ENCODE measurements at regions not wholly inside any gene's neighbourhood (a gene's known extent, or its start where the extent isn't known, plus 50 kb on each side); places are given as distances from the start of the nearest gene placed in this dataset.
"Not testable (repeated sequence)": the region's sequence is repeated elsewhere in the genome, so short reads cannot be mapped to it uniquely, and the experiment has no call there.

DNA sequence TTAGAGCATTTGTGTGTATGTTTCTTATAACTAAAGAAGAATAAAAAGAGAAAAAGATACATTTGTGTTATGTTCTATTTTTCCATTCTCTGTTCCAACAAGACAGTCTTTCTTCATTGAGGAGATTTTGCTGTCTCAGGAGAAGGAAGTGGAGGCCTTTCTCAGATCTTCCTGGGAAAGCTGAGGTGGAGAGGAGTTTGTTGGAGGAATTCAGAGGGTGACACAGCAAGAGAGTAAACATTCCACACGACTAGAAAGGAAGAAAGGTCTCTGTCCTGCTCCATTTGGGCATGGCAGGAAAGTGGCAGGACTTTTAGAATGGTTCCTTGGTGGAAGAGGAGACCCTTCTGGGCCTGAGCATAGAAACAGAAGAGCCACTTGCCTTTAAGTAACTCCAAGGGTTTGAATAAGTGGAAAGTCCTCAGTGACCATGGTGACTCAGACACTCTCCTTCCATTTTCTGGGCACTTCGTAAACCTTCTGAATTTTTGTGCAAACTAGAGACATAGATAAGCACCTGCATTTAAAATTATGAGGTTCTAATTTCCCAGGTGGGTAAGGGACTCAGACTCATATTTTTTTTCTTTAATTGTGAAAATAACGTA lies 52.3 kb upstream of the COL5A2 start:
- DNase-seq = no peak

DNA sequence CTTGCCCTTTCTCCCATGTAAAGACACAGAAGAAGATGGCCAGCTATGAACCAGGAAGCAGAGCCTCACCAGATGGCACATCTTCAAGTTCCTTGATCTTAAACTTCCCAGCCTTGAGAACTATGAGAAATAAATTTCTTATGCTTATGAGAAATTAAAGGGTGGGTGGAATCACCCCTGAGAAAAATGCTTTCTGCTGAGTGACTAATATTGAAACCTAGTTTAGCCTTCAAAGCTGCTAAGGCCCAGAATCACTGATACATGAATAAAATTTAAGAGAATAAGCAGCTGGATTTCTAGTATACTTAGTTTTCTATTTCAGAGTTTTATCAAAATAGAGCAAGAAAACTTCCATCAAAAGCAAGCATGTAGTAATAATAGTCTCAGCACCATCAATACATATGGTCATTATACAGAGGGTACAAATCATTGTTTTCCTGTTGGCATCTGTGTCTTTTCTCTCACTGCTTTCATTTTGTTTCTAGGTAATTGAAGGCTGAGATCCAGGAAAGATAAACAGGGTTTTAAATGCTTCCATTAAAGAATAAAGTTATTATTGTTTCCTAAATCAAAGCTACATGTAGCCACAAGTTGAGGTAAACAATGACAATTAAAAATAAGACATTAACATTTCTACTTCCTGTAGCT lies 53.3 kb upstream of the COL5A2 start:
- no peak for DNase-seq

DNA sequence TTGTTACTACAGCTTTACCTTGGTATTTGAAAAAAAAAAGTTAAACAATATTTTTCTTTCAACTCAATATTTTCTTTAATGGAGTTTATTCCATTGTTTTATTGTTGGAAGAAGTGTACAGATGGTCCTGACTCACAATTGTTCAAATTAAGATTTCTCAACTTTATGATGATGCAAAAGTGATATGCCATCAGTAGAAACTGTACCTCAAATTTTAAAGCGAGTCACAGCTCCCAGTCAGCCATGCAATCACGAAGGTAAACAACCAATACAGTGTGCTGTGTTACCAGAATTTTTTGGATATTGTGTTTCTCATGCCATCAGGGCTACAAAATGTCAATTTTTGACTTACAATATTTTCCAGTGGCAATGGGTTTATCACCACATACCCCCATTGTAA lies 54.0 kb upstream of the COL5A2 start:
- DNase-seq = no peak

DNA sequence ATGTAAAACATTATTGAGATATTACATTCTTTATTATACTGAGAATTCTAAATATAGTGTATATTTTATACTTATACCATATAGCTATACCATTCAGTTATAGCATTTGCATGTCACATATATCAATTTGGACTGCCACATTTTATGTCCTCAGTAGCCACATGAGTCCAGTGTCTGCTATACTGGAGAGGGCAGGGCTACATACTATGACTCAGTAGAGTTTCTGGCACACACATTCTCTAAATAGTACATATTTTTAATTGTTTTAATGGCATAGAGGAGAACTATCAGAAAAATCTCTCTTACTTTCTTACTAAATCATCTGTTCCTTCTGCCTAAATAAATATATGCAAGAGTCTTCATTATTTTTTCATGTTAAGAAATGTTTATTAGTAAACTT lies 55.4 kb upstream of the COL5A2 start:
- DNase-seq = no peak

DNA sequence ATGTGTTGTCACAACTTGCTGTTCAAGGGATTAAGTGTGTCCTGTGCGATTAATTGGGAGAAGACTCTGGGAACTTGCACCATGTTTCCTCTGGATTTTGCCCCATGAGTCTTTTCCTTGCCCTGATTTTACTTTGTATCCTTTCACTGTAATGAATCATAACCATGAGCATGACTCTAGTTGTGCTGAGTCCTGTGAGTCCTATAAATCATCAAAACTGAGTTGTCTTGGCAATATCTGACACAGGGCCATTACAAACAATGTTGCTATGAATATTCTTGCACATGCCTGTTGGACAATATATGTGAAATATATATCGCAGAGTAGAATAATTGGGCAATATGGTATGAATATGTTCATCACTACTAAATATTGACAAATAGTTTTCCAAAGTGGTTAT lies 56.5 kb upstream of the COL5A2 start:
- DNase-seq = no peak

DNA sequence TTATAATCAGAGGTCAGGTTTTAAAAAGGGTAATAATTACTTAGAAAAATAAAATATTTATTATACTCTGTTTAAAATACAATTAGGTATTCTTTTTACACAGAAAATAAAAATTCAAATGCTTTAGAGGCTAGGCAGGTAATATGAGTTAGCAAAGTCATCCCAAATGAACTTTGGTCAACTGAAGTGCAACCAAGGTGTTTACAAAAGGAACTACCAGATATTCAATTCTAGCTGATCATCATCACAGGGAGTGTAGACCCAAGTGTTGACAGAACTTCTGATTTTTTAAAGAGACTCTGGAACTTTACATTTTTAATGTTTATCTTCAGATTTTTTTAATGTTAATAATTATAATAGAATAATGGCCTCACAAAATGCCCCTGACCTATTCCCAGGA lies 59.3 kb upstream of the COL5A2 start:
- DNase-seq = no peak

DNA sequence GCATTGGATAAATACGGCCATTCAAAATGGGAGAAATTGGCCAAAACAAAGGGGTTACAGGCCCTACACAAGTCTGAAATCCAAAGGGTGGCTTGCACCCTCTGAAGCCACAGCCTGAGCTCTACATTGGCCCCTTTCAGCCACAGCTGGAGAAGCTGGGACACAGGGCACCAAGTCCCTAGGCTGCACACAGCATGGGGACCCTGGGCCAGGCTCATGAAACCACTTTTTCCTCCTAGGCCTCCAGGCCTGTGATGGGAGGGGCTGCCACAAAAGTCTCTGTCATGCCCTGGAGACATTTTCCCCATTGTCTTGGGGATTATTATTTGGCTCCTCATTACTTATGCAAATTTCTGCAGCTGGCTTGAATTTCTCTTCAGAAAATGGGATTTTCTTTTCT lies 64.3 kb upstream of the COL5A2 start:
- not testable (repeated sequence) for DNase-seq

DNA sequence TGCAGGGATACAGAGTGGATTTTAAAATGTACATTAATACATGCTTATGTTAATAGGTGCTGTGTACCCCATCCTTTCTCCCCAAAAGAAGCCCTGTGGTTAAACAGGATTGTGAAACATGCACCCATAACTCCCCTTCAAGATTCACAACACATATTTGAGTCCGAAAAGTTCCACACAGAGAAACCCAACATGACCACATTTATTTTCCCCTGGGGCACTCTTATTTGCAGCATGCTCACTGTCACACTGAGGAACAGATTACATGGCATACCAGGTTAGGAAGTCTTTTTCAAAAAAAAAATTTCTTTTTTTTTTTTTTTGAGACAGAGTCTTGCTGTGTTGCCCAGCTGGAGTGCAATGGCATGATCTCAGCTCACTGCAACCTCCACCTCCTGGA lies 67.7 kb upstream of the COL5A2 start:
- DNase-seq = no peak

DNA sequence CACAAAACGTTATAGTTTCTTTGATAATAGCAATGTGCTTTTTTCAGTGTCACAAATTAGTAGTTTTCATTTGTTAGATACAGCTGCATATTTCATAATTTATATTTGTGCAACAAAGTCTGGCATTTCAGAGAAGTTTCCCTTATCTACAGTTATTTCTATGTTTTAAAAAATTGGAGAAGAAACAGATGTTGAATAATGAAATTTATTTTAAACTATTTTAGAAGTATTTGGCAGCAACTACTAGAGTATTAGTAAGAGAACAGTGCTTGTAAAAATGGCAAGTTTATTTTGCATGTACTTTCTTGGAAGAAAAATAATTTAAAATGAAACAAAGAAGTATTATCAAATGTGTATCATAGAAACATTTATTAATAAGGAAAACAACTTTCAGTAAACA lies 68.6 kb upstream of the COL5A2 start:
- no peak for DNase-seq

DNA sequence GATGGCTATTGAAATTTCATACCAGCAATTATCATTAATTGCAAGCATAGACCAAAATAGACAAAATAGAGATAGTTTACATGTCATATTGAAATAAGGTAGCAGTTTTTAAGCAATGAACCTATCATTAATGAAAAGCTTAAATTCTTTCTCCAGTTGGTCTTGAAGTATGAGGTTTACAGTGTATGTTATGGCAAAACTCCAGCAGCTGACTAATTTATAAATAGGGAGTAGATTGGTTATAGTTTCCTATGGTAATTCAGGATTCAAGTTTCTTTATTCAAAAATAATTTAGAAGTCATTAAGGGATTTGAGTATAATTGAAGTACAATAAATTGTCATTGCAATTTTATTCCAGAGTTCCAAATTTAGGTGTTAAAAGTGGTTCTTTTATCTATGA lies 69.6 kb upstream of the COL5A2 start:
- DNase-seq = no peak

DNA sequence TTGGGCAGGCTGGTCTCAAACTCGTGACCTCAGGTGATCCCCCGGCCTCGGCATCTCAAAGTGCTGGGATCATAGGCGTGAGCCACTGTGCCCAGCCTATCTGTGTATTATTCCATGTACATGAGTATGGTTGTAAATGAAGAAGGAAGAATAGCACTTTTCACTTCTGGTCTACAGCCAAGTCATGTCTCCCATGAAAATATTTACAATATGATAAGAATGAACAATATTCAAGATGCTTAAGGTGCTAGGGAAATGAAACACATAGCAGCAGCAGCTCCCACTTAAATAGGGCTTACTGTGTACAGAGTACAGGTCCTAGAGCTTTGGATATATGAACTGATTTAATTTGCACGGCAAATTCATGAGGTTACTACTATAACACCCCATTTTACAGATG lies 70.3 kb upstream of the COL5A2 start:
- no peak for DNase-seq

DNA sequence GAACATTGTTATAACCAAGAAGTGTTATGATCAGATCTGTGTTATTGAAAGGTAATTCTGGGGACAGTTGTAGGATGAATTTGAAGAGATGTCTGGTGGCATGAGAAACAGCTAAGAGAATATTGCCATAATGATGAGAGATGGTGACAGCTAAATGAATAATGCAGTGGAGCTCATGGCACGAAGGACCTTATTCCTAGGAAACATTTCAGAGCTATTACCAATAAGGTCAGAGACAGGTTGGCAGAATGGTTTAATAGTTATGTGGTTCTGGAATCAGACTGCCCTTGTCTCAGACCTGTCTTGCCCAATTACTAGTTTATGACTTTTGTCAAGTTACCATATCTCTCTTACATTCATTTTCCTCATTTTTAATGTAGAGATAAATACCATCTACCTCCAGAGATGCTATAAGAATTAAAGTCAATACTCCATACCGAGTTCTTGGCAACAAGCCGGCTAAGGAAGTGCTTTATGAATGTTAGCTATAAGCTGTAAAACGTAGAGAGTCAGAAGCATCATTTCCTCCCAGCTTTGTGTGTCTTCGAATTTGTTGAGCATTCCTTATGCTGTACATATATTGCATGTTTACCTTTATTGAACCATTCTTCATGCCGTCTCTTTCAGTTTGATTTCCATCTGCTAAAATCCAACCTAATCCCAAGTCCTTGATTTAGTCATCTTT lies 73.6 kb upstream of the COL5A2 start:
- DNase-seq = no peak

DNA sequence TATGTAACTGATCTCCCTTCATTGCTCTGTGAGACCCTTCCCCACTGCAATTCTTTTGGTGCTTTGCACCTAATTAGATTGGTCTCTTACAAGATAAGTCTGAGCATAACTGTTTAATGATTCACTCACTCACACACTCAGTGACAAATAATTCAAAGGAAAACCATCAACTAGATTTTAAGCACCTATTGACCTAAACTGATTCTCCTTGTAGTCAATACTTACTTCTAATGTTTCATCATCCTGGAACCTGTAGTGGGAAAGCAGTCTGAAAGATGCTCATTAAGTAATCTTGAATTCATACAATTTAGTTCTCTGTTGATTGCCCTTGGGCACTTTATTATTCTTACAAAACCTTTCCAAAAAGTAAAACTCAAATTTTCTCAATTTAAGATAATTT lies 74.3 kb upstream of the COL5A2 start:
- DNase-seq = no peak

DNA sequence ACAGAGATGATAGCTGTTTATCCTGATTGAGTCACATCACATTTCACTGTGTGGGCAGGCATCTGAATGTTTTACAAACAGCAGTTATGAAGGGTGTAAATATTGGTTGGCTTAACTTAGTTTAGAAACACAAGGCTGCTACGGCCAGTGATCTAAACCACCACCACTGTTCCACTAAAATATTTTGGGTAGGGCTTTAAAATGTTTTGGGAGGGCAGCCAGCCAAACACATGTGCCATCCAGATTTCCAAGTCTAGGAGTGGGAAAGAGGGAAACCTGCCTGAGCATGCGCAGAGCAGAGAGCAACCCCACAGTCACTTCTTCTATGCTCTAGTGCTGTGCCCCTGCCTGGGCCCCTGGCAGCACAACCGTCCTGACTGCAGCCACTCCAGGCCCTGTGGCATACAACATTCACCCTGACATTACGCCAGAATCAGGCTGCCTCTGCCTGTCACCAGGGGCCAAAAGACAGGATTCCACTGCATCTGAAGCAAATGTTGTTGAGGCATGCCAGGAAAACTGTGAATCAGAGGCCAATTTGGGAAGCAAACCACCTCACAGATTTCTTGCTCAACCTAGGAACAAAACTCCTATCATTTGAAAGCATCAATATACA lies 74.8 kb upstream of the COL5A2 start:
- DNase-seq = no peak

DNA sequence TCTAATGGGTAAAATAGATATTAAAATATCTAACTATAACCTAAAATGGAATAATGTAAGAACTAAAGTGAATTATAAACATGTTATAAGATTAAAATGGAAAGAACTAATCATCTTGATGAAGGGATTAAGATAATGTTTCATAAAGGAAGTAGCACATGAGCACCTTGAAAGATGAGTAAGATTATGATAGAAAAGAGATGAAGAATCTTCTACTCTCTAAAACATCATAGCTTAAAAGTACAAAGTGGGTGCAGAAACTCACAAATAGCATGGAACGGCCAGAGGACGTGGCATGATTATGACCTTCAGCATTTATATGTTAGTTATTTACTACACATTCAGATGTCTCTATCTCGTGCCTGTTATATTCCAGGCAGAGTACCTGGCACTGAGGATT lies 76.2 kb upstream of the COL5A2 start:
- no peak for DNase-seq

DNA sequence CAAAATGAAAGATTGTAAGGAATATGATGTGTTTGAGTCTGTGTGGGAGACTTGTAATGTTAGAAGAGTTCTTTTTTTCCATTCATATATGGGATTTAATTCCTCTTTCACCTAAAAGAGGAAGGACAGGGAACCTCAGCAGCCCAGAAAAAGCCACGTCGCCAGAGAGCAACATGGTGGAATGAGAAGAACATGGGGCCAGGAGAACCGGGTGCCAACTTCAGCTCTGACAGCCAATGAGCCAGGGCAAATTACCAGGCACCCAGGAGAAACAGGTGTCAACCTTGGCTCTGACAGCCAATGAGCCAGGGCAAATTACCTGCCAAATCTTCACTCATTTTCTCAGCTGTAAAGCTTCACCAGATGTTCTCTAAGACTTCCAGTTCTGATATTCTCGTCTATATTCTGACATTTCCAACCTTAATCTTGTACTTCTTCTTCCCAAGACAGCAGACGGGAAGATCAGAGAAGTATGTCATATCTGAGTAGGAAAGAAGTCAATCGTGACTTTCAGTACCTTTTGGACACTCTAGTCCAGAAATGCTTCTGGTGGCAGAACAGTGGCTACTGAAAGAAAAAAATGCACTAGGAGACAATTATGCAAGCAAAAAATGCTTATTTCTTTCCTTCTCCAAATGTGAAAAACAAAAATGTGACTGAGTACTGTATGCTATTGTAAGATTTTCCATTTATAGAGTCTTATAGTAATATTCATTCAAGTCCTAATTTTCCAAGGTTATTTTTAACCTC lies 79.2 kb upstream of the COL5A2 start:
- no peak for DNase-seq

DNA sequence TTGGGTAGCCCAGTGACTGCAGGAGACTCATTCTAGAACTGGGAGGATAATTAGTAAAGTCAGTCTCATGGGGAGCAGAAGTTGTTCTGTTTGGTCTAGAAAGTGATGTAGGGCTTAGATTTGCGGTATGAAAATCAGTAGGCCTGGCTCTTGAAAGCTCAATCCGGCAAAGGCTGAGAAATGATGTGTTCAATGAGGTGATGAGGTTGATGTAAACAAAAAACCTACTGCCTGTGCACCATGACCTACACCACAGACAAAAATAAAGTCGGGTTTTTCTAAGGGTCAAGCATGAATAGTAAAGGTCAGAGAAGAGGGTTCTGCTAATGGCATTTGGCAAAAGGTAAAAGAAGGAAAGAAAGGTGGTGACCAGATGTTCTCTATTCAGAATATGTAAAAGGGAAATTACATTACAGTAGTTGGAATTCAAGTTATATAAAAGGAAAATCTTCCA lies 80.8 kb upstream of the COL5A2 start:
- DNase-seq = no peak

DNA sequence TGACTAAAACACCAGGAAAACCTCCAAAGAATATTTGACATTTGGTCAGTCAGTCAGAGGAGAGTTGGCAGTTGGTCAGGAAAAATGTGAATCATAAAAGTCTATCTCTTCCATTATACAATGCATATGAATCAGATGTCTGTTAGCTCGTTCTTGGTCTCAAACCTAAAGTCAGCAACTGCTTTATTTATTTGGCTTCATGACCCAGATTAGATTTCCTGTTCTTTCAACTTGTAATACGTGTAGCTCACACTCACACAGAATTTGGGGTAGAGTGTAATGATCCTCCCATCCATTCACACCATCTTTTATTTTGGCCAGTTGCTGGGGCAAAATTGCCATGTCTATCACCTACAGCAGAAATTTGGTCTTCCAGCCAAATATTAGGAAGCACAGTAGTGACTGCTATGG lies 81.9 kb upstream of the COL5A2 start:
- DNase-seq = no peak

DNA sequence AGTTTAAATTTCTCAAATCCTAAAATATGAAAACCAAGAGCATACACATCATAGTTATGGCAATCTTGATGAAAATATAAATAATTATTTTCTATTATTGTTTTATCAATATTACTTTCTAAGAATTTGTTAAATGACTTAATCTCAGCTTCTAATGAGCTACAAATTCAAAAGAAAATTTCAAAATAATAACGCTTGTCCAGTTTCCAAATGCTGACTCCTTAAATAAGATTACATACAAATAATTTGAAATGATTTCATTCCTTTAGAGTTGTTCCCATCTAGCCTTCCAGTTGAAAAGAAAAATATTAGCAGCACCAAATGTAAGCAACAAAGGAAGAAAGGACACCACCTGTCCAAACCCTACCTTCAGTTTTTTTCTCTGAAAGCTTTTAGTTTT lies 82.4 kb upstream of the COL5A2 start:
- DNase-seq = no peak

DNA sequence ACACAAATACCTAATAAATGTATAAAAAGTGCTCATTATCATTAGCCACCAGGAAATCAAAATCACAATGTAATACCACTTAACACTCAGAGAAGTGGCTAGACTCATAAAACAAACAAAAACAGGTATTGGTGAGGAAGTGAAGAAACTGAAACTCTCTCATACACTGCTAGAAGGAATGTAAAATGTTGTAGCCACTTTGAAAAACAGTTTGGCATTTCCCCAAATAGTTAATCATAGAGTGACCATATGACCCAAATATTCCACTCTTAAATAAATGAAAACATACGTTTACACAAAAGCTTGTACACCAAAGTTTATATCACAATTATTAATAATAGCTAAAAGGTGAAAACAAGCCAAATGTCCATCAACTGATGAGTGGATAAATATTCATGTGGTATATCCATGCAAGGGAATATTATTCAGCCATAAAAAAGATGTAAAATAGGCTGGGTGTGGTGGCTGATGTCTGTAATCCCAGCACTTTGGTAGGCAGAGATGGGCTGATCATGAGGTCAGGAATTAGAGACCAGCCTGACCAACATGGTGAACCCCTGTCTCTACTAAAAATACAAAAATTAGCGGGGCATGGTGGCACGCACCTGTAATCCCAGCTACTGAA lies 86.2 kb upstream of the COL5A2 start:
- no peak for DNase-seq

DNA sequence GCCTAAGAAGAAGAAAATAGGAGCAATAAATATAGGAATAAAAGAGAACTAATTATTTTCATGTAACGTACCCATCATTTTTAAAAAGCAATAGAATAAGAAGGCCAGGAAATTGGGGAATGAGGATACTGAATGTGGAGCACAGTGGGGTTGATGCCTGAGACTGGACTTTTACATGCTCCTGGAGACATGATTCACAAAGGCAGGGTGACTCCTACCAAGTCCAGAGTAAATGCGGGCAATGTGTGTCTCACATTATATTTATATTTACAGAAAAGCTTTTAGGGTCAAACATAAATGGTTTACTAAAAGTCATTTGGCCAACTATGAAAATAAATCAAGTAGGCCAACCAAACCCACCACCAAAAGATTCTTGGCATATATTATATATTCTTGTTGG lies 87.9 kb upstream of the COL5A2 start:
- DNase-seq = no peak

DNA sequence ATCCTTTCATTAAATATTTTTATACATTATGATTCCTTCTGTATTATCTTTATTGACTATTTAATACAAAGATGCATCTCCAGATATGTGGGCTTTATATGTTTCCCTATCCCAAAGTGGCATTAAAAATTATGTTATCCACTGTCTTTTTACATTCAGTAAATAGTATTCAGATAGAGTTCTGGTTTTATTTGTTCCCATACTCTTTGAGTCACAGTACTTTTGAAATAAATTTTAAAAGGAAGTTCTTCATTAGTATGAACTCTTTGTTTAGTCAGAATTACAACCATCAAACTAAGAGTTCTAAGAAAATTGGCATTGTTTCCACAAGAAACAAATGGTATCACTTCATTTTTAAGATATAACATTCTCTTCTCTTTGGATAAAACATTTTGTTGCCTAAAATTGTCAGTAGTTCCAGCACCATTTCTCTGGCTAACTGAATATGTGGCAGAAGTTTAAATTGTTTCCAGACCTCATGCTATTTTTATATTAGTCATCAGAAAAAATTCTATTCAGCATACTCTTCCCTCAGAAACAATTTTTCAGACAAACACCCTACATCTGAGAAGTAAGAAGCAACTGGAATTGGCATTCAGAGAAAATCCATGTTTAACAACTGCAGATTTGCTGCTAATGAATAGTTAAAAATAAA lies 88.5 kb upstream of the COL5A2 start:
- no peak for DNase-seq

Data from hippocampal formation (tissue), 2 donors.